ENCODE measurements at regions not wholly inside any gene's neighbourhood (a gene's known extent, or its start where the extent isn't known, plus 50 kb on each side); places are given as distances from the start of the nearest gene placed in this dataset.

DNA sequence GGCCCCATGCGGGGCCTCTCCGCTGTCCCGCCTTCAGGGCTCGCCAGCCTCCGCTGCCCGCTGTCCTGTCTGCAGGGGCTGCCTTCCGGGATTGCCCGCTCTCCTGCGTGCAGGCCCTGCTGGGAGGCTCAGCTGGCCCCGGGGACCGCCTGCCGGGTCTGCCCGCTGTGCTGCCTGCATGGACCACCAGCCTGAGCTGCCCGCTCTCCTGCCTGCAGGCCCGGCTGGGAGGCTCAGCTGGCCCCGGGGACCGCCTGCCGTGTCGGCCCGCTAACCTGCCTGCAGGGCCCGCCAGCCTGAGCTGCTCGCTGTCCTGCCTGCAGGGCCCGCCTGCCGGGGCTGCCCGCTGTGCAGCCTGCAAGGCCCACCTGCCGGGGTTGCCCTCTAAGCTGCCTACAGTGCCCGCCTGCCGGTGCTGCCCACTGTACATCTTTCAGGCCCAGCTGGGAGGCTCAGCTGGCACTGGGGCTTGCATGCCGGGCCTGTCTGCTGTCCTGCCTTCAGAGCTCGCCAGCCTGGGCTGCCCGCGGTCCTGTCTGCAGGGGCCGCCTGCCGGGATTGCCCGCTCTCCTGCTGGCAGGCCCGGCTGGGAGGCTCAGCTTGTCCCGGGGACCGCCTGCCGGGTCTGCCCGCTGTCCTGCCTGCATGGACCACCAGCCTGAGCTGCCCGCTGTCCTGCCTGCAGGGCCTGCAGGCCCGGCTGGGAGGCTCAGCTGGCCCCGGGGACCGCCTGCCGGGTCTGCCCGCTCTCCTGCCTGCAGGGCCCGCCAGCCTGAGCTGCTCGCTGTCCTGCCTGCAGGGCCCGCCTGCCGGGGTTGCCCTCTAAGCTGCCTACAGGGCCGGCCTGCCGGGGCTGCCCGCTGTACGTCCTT lies 165.1 kb downstream of the GLRX3 start:
- TF ChIP-seq, protein P1, sequence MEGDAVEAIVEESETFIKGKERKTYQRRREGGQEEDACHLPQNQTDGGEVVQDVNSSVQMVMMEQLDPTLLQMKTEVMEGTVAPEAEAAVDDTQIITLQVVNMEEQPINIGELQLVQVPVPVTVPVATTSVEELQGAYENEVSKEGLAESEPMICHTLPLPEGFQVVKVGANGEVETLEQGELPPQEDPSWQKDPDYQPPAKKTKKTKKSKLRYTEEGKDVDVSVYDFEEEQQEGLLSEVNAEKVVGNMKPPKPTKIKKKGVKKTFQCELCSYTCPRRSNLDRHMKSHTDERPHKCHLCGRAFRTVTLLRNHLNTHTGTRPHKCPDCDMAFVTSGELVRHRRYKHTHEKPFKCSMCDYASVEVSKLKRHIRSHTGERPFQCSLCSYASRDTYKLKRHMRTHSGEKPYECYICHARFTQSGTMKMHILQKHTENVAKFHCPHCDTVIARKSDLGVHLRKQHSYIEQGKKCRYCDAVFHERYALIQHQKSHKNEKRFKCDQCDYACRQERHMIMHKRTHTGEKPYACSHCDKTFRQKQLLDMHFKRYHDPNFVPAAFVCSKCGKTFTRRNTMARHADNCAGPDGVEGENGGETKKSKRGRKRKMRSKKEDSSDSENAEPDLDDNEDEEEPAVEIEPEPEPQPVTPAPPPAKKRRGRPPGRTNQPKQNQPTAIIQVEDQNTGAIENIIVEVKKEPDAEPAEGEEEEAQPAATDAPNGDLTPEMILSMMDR (IDR thresholded peaks at IDR 0.05), result no peak
- TF ChIP-seq, protein P2, sequence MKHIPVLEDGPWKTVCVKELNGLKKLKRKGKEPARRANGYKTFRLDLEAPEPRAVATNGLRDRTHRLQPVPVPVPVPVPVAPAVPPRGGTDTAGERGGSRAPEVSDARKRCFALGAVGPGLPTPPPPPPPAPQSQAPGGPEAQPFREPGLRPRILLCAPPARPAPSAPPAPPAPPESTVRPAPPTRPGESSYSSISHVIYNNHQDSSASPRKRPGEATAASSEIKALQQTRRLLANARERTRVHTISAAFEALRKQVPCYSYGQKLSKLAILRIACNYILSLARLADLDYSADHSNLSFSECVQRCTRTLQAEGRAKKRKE (CRISPR knock-in tag; IDR thresholded peaks at IDR 0.05; ENCODE audit: low read depth), result no peak
- no peak for TF ChIP-seq POLR2A (IDR thresholded peaks at IDR 0.05; ENCODE audit: low read length)
- no peak for TF ChIP-seq EP300 (IDR thresholded peaks at IDR 0.05)
- TF ChIP-seq, protein P3, sequence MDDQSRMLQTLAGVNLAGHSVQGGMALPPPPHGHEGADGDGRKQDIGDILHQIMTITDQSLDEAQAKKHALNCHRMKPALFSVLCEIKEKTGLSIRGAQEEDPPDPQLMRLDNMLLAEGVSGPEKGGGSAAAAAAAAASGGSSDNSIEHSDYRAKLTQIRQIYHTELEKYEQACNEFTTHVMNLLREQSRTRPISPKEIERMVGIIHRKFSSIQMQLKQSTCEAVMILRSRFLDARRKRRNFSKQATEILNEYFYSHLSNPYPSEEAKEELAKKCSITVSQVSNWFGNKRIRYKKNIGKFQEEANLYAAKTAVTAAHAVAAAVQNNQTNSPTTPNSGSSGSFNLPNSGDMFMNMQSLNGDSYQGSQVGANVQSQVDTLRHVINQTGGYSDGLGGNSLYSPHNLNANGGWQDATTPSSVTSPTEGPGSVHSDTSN (IDR thresholded peaks at IDR 0.05), result no peak
- TF ChIP-seq RAD21 (conservative IDR thresholded peaks at IDR 0.05 in 1 of 2, IDR thresholded peaks at IDR 0.05 in 1 of 2), result no peak
- no peak for TF ChIP-seq RFX5 (IDR thresholded peaks at IDR 0.05)
- TF ChIP-seq, protein P4, sequence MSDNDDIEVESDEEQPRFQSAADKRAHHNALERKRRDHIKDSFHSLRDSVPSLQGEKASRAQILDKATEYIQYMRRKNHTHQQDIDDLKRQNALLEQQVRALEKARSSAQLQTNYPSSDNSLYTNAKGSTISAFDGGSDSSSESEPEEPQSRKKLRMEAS (IDR thresholded peaks at IDR 0.05), result no peak
- TF ChIP-seq EHMT2 (IDR thresholded peaks at IDR 0.05; ENCODE audit: low read depth), result no peak

All from A549 (cell line).